ENCODE measurements at regions not wholly inside any gene's neighbourhood (a gene's known extent, or its start where the extent isn't known, plus 50 kb on each side); places are given as distances from the start of the nearest gene placed in this dataset.

GRCh38 chr21:15227919-15228318 lies 163.1 kb upstream of the NRIP1 start:
- TF ChIP-seq CTCF (IDR thresholded peaks at IDR 0.05) (no peak), EZH2 (IDR thresholded peaks at IDR 0.05) (no peak), EZH2phosphoT487 (IDR thresholded peaks at IDR 0.05) (no peak)

Measured in neural progenitor cell (in vitro differentiated cells).